Dedifferentiated amniotic fluid mesenchymal stem cell (primary cell): ENCODE measurements at regions not wholly inside any gene's neighbourhood (a gene's known extent, or its start where the extent isn't known, plus 50 kb on each side); places are given as distances from the start of the nearest gene placed in this dataset.
"Not testable (repeated sequence)": the region's sequence is repeated elsewhere in the genome, so short reads cannot be mapped to it uniquely, and the experiment has no call there.

Experiments
- DNase-seq: peaks from one replicate; pipeline ENCODE4 v3.0.0-alpha.2; 2016; ENCODE audit errors: extremely low spot score

GRCh38 chr18:54433368-54433767, 75.7 kb downstream of the C18orf54 start:
- DNase-seq = no peak

- DNase-seq = no peak
Observed at GRCh38 chr18:54433857-54434256, 76.2 kb downstream of the C18orf54 start.

GRCh38 chr18:54434453-54434852, 76.7 kb downstream of the C18orf54 start:
- no peak for DNase-seq

- no peak for DNase-seq
Observed at GRCh38 chr18:54436501-54436900, 78.8 kb downstream of the C18orf54 start.

GRCh38 chr18:54440292-54440691, 82.6 kb downstream of the C18orf54 start:
- DNase-seq = no peak

- DNase-seq = peak; percentile 60
Observed at GRCh38 chr18:54444319-54444914, 86.7 kb downstream of the C18orf54 start.

GRCh38 chr18:54453996-54454395, 96.3 kb downstream of the C18orf54 start:
- no peak for DNase-seq

GRCh38 chr18:54465502-54465901, 107.8 kb downstream of the C18orf54 start:
- DNase-seq = no peak

GRCh38 chr18:54466248-54467005, 108.7 kb downstream of the C18orf54 start:
- no peak for DNase-seq

- DNase-seq = no peak
Observed at GRCh38 chr18:54479365-54479764, 111.7 kb upstream of the DYNAP start.

- DNase-seq = no peak
Observed at GRCh38 chr18:54480616-54481015, 110.4 kb upstream of the DYNAP start.

- DNase-seq = not testable (repeated sequence)
Observed at GRCh38 chr18:54502451-54502850, 88.6 kb upstream of the DYNAP start.

GRCh38 chr18:54503131-54503894, 87.7 kb upstream of the DYNAP start:
- DNase-seq = no peak

- DNase-seq = no peak
Observed at GRCh38 chr18:54506516-54507261, 84.4 kb upstream of the DYNAP start.

GRCh38 chr18:54509793-54510192, 81.3 kb upstream of the DYNAP start:
- no peak for DNase-seq

- DNase-seq = no peak
Observed at GRCh38 chr18:54515149-54515548, 75.9 kb upstream of the DYNAP start.

- no peak for DNase-seq
Observed at GRCh38 chr18:54517521-54517920, 73.5 kb upstream of the DYNAP start.

GRCh38 chr18:54521846-54522245, 69.2 kb upstream of the DYNAP start:
- DNase-seq = no peak

GRCh38 chr18:54528942-54529376, 62.1 kb upstream of the DYNAP start:
- DNase-seq = no peak

GRCh38 chr18:54529444-54529843, 61.6 kb upstream of the DYNAP start:
- no peak for DNase-seq

- no peak for DNase-seq
Observed at GRCh38 chr18:54530285-54530684, 60.8 kb upstream of the DYNAP start.
